Gastroesophageal sphincter (tissue), 4 donors: ENCODE measurements at regions not wholly inside any gene's neighbourhood (a gene's known extent, or its start where the extent isn't known, plus 50 kb on each side); places are given as distances from the start of the nearest gene placed in this dataset.

ENCODE experiments used
- ATAC-seq: fragments of 150-250 bp; one replicate; pipeline ENCODE4 v1.9.1; 2016; ENCODE audit warnings: mild to moderate bottlenecking, moderate library complexity
- H3K27ac ChIP-seq, 4 donors: fragments of 200-600 bp; sonication (generic) in 3 of 4; 1 replicate in 3 of 4; 2 replicates in 1 of 4; pipeline ENCODE4 v1.5.1; 2016 to 2019
- H3K27me3 ChIP-seq: fragments of 200-600 bp; sonication (generic); one replicate; pipeline ENCODE4 v1.5.1; 2019
- H3K36me3 ChIP-seq, 2 donors: fragments of 200-600 bp; sonication (generic); one replicate each; pipeline ENCODE4 v1.5.1; 2019; ENCODE audit warnings: control low read depth in 1 of 2
- H3K4me1 ChIP-seq, 3 donors: fragments of 200-600 bp; sonication (generic); 1 replicate in 2 of 3; 2 replicates in 1 of 3; pipeline ENCODE4 v1.5.1; 2016 to 2019; ENCODE audit warnings: control low read depth in 2 of 3
- H3K4me3 ChIP-seq, 2 donors: fragments of 200-600 bp; sonication (generic); one replicate each; pipeline ENCODE4 v1.5.1; 2019; ENCODE audit warnings: mild to moderate bottlenecking in 1 of 2, moderate library complexity in 1 of 2
- H3K9me3 ChIP-seq, 3 donors: fragments of 200-600 bp; sonication (generic); one replicate each; pipeline ENCODE4 v1.5.1; 2017 to 2019; ENCODE audit warnings: control low read depth in 2 of 3
- EP300 ChIP-seq: sonication (generic); formaldehyde crosslinking; IDR thresholded peaks from one replicate; pipeline ENCODE4 v1.6.1; 2017; ENCODE audit warnings: antibody characterized with exemption, mild to moderate bottlenecking
- POLR2A ChIP-seq, 2 donors: fragments of 450-650 bp; IDR thresholded peaks; one replicate each; pipeline ENCODE4 v1.6.1; 2017; ENCODE audit warnings: antibody characterized with exemption in 2 of 2, mild to moderate bottlenecking in 2 of 2, moderate library complexity in 1 of 2
- POLR2AphosphoS5 ChIP-seq: sonication (generic); formaldehyde crosslinking; IDR thresholded peaks from one replicate; pipeline ENCODE4 v1.6.1; 2017; ENCODE audit warnings: antibody characterized with exemption
- WGBS, 2 donors: methylation state at CpG; one replicate each; pipeline ENCODE4 v1.1.5; 2018; ENCODE audit warnings: low coverage in 1 of 2; 5-methylcytosine and 5-hydroxymethylcytosine counted together
- TF ChIP-seq, protein P1 (sequence below), 4 experiments: fragments of 200-600 bp in 2 of 4; fragments of 450-650 bp in 2 of 4; sonication (generic) in 1 of 4; IDR thresholded peaks; one replicate each; pipeline ENCODE4 v1.5.1; 2017 to 2019; ENCODE audit warnings: antibody characterized with exemption in 4 of 4, mild to moderate bottlenecking in 2 of 4, moderate library complexity in 2 of 4

DNA sequence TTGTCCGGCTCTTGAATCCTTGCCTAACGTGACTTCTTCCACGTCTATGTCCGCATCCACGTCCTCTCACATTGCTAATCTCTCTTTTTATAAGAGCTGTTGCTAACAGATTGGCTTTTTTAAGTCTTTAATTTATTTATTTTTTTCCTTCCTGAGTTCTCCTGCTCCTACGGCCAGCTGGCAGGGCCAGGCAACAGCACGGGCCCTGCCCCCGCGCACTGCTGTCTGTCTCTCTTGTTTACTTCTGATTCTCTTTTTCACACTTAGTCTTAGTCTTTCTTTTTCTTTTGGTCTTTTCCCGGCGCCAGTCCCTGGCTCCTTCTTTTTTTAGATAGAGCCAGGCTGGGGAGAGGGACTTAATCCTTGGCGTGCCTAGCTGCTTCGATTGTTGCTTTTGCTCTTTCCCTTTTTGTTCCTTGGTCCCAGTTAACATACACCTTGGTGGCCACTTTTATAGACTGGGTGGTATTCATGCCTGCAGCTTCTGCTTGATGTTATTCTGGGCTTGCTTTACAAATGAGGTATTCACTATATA lies 53.2 kb upstream of the RBMX start:
- whole genome bisulfite sequencing, 2 donors = 7 to 48% methylated on average over 10 of the region's 13 CpGs
- Histone ChIP-seq H3K36me3 (no peaks in the 10 kb centered on the region), H3K27ac (peak overlapping the region in 3 of 4 donors; percentile 60 to 68 (median 67)), H3K4me3 (peak overlapping the region; percentile 21 to 35), H3K9me3 (no peaks in the 10 kb centered on the region), H3K4me1 (peaks cover 0 to 36% (median 0%) of the 10 kb centered on the region in 3 donors), H3K27me3 (no peaks in the 10 kb centered on the region)
- no peak for ATAC-seq
- TF ChIP-seq EP300 = no peak
- TF ChIP-seq POLR2AphosphoS5 = no peak
- TF ChIP-seq, protein P1, sequence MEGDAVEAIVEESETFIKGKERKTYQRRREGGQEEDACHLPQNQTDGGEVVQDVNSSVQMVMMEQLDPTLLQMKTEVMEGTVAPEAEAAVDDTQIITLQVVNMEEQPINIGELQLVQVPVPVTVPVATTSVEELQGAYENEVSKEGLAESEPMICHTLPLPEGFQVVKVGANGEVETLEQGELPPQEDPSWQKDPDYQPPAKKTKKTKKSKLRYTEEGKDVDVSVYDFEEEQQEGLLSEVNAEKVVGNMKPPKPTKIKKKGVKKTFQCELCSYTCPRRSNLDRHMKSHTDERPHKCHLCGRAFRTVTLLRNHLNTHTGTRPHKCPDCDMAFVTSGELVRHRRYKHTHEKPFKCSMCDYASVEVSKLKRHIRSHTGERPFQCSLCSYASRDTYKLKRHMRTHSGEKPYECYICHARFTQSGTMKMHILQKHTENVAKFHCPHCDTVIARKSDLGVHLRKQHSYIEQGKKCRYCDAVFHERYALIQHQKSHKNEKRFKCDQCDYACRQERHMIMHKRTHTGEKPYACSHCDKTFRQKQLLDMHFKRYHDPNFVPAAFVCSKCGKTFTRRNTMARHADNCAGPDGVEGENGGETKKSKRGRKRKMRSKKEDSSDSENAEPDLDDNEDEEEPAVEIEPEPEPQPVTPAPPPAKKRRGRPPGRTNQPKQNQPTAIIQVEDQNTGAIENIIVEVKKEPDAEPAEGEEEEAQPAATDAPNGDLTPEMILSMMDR (IDR thresholded peaks at IDR 0.05) = no peak
- no peak for TF ChIP-seq POLR2A (IDR thresholded peaks at IDR 0.05)

DNA sequence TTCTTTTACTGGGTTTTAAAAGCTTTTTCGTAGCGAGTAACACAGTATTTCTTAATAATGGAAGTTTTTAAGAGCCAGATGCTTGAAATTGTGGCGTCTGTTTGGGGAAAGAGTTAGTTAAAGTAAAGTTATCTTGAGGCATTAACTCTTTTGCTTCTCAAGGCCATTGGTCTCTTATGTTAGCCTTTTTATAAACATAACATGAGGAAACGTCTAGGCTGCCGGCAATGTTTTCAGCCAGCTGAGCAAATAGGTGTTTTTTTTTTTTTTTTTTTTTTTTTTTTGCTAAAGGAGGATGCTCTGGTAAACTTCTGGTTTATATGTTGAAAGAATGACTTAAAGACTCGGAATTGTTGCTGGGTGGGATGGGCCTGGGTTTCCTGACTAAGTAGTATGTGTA lies 51.1 kb upstream of the RBMX start:
- TF ChIP-seq POLR2A (IDR thresholded peaks at IDR 0.05) (no peak), EP300 (no peak), POLR2AphosphoS5 (no peak)
- TF ChIP-seq, protein P1 (IDR thresholded peaks at IDR 0.05) = no peak
- Histone ChIP-seq H3K27me3 (no peaks in the 10 kb centered on the region), H3K36me3 (no peaks in the 10 kb centered on the region), H3K4me1 (peaks cover 0 to 35% (median 0%) of the 10 kb centered on the region in 3 donors), H3K27ac (no peak overlapping the region), H3K4me3 (no peak overlapping the region), H3K9me3 (no peaks in the 10 kb centered on the region)
- no peak for ATAC-seq
- 65 to 66% methylated on average over 5 to 6 of the region's 6 CpGs for WGBS, 2 donors
